A549 (cell line): ENCODE measurements at regions not wholly inside any gene's neighbourhood (a gene's known extent, or its start where the extent isn't known, plus 50 kb on each side); places are given as distances from the start of the nearest gene placed in this dataset.

Source experiments
- ATAC-seq, 2 experiments: fragments of 200-7000 bp in 1 of 2; fragments of >200 bp in 1 of 2; cut with Nextera tagmentation in 1 of 2; cut with Tn5 transposase in 1 of 2; 3 replicates each; pipeline versions ENCODE4 v1.8.0 to v1.9.1; 2018 to 2020; ENCODE audit warnings: mild to moderate bottlenecking in 1 of 2, moderate library complexity in 1 of 2
- CTCF ChIA-PET: fragments of 300-600 bp; sonication (Branson Sonifier 250); formaldehyde crosslinking; extraction: SDS; loops from one replicate; lab custom pipeline; 2021; ENCODE audit warnings: antibody characterized with exemption, inconsistent platforms; lab: Yijun Ruan, JAX
- POLR2A ChIA-PET: fragments of 350-600 bp; formaldehyde crosslinking; extraction: SDS; loops from one replicate; lab custom pipeline; 2021; ENCODE audit warnings: antibody characterized with exemption, inconsistent platforms; lab: Yijun Ruan, JAX
- DNase-seq, 2 experiments: peaks; one replicate each; pipeline versions ENCODE4 v3.0.0 to v3.0.0-alpha.2; 2011 to 2016; ENCODE audit warnings: low read depth in 1 of 2, low spot score in 1 of 2
- FAIRE-seq: peaks from 2 replicates; lab custom pipeline; 2011; peaks lifted over from hg19 to GRCh38; lab: Jason Lieb, UNC
- H3K27ac ChIP-seq, 2 experiments: fragments of >200 bp; sonication (Bioruptor Twin); formaldehyde crosslinking; 3 replicates each; pipeline ENCODE4 v1.5.1; 2016 to 2017
- H3K4me1 ChIP-seq: fragments of >200 bp; sonication (Bioruptor Twin); formaldehyde crosslinking; 3 replicates; pipeline ENCODE4 v1.6.1; 2016
- H3K4me2 ChIP-seq: fragments of >200 bp; sonication (Bioruptor Twin); formaldehyde crosslinking; 3 replicates; pipeline ENCODE4 v1.6.1; 2016
- H3K4me3 ChIP-seq: fragments of >200 bp; sonication (Bioruptor Twin); formaldehyde crosslinking; 3 replicates; pipeline ENCODE4 v1.5.1; 2016
- H3K9me3 ChIP-seq: fragments of >200 bp; sonication (Bioruptor Twin); formaldehyde crosslinking; 3 replicates; pipeline ENCODE4 v1.6.1; 2016
- BCL3 ChIP-seq: fragments of >200 bp; sonication (Bioruptor Twin); formaldehyde crosslinking; IDR thresholded peaks from 3 replicates; pipeline ENCODE4 v1.6.1; 2016
- BHLHE40 ChIP-seq: IDR thresholded peaks from 2 replicates; pipeline ENCODE4 v1.6.1; 2012; ENCODE audit warnings: low read depth, low read length, inconsistent platforms
- CHD2 ChIP-seq: fragments of 150-350 bp; IDR thresholded peaks from 2 replicates; pipeline ENCODE4 v1.6.1; 2014; ENCODE audit warnings: low read length; ENCODE audit not compliant: partially characterized antibody
- CHD4 ChIP-seq: fragments of 200-600 bp; sonication (generic); IDR thresholded peaks from 2 replicates; pipeline ENCODE4 v1.6.1; 2016; ENCODE audit warnings: antibody characterized with exemption, mild to moderate bottlenecking, borderline replicate concordance
- E2F6 ChIP-seq: IDR thresholded peaks from 2 replicates; pipeline ENCODE4 v1.6.1; 2012; ENCODE audit warnings: low read depth, borderline replicate concordance
- FOSB ChIP-seq: fragments of 250-450 bp; sonication (Bioruptor Pico); IDR thresholded peaks from 2 replicates; pipeline ENCODE4 v1.5.0; 2020; ENCODE audit warnings: mild to moderate bottlenecking, moderate library complexity
- FOXS1 ChIP-seq: fragments of 250-450 bp; sonication (Bioruptor Pico); IDR thresholded peaks from 2 replicates; pipeline ENCODE4 v1.5.0; 2020; ENCODE audit warnings: mild to moderate bottlenecking, moderate library complexity
- HDAC2 ChIP-seq: fragments of 200-600 bp; sonication (generic); IDR thresholded peaks from 2 replicates; pipeline ENCODE4 v1.6.1; 2016
- HEYL ChIP-seq: fragments of 250-450 bp; sonication (Bioruptor Pico); IDR thresholded peaks from 2 replicates; pipeline ENCODE4 v1.8.0; 2021; ENCODE audit warnings: mild to moderate bottlenecking, moderate library complexity
- HOXB5 ChIP-seq: fragments of 250-450 bp; sonication (Bioruptor Pico); IDR thresholded peaks from 2 replicates; pipeline ENCODE4 v1.5.0; 2020; ENCODE audit warnings: mild to moderate bottlenecking, moderate library complexity
- JUN ChIP-seq, 2 experiments: fragments of >200 bp; sonication (Bioruptor Twin); formaldehyde crosslinking; IDR thresholded peaks; 2 replicates in 1 of 2; 3 replicates in 1 of 2; pipeline ENCODE4 v1.6.1; 2016 to 2017
- JUNB ChIP-seq: fragments of >200 bp; sonication (Bioruptor Twin); formaldehyde crosslinking; IDR thresholded peaks from 2 replicates; pipeline ENCODE4 v1.6.1; 2016
- KDM1A ChIP-seq: fragments of 200-600 bp; sonication (generic); IDR thresholded peaks from 2 replicates; pipeline ENCODE4 v1.6.1; 2016; ENCODE audit warnings: low read depth, mild to moderate bottlenecking
- KDM5A ChIP-seq: fragments of 200-600 bp; sonication (generic); IDR thresholded peaks from 2 replicates; pipeline ENCODE4 v1.6.1; 2016; ENCODE audit warnings: antibody characterized with exemption, mild to moderate bottlenecking
- MAX ChIP-seq: IDR thresholded peaks from 2 replicates; pipeline ENCODE4 v1.6.1; 2012
- MYC ChIP-seq: IDR thresholded peaks from 2 replicates; pipeline ENCODE4 v1.6.1; 2012; ENCODE audit warnings: mild to moderate bottlenecking, inconsistent platforms, low read length, improper control_type of control experiment, borderline replicate concordance
- NPAS2 ChIP-seq: fragments of 250-450 bp; sonication (Bioruptor Pico); IDR thresholded peaks from 2 replicates; pipeline ENCODE4 v1.8.0; 2022; ENCODE audit warnings: mild to moderate bottlenecking, moderate library complexity, borderline replicate concordance
- NR3C1 ChIP-seq: fragments of >200 bp; sonication (Bioruptor Twin); formaldehyde crosslinking; IDR thresholded peaks from 3 replicates; pipeline ENCODE4 v1.6.1; 2017
- PBX3 ChIP-seq: IDR thresholded peaks from 2 replicates; pipeline ENCODE4 v1.6.1; 2012
- PHF8 ChIP-seq: fragments of 200-600 bp; sonication (generic); IDR thresholded peaks from 2 replicates; pipeline ENCODE4 v1.6.1; 2016; ENCODE audit warnings: low read depth, mild to moderate bottlenecking, antibody characterized with exemption, moderate library complexity, borderline replicate concordance
- POLR2AphosphoS2 ChIP-seq: conservative IDR thresholded peaks from 2 replicates; pipeline ENCODE4 v1.6.1; 2012; ENCODE audit warnings: low read length, improper control_type of control experiment, inconsistent platforms
- RAD21 ChIP-seq, 2 experiments: fragments of >200 bp in 1 of 2; sonication (Bioruptor Twin) in 1 of 2; formaldehyde crosslinking in 1 of 2; IDR thresholded peaks in 1 of 2; conservative IDR thresholded peaks in 1 of 2; 2 replicates in 1 of 2; 3 replicates in 1 of 2; pipeline ENCODE4 v1.6.1; 2012 to 2018; ENCODE audit warnings: inconsistent platforms in 1 of 2
- RCOR1 ChIP-seq: fragments of 150-350 bp; IDR thresholded peaks from 2 replicates; pipeline ENCODE4 v1.6.1; 2014; ENCODE audit warnings: antibody characterized with exemption, low read length, low read depth
- SMC3 ChIP-seq: fragments of >200 bp; sonication (Bioruptor Twin); formaldehyde crosslinking; IDR thresholded peaks from 3 replicates; pipeline ENCODE4 v1.6.1; 2018; ENCODE audit warnings: inconsistent platforms
- TP53 ChIP-seq: fragments of 250-450 bp; sonication (Bioruptor Pico); IDR thresholded peaks from 2 replicates; pipeline ENCODE4 v1.5.0; 2021; ENCODE audit warnings: mild to moderate bottlenecking, moderate library complexity
- WGBS: methylation state at CpG from one replicate; pipeline ENCODE4 v1.1.6; 2017; ENCODE audit errors: missing lambda C conversion rate; 5-methylcytosine and 5-hydroxymethylcytosine counted together
- TF ChIP-seq, protein P1 (sequence below): fragments of 200-600 bp; sonication (generic); IDR thresholded peaks from 2 replicates; pipeline ENCODE4 v1.6.1; 2016; ENCODE audit warnings: antibody characterized with exemption, mild to moderate bottlenecking, moderate library complexity

DNA sequence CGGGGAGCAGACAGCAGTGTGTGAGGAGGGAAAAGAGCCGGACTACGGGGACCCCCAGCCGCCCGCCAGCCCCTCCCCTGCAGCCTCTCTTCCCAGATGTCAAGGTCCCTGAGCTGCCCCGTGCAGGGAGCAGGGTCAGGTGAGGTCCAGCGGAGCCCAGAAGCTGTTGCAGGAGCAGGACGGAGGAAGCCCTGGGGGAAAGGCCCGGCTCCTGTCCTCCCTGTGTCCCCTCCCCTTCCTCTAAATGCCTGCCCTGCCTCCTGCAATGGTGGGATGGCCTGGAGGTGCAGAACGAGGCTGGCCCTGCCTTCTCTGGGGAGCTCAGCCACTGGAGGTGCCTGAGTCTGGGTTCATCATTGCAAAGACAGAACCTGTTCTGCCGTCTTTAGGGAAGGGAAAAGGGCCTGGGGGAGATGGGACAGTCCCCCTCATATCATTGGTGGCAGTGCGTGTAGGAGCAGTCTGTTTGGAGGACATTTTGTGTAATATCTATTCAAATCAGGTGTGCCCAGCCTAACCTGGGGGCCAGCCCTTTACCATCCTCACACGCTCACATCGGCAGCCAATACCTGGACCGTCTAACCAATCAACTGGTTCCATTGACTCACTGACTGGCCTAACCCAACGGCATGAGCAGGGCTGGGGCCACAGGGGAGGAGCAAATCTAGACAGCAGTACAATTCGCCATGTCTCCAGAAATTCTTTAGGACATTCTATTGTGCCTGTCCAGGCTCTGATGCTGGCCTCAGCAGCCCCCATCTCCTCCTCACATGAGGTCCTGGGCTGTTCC is 364.1 kb upstream of the SFSWAP start:
- POLR2A ChIA-PET = no interaction called here
- 56% methylated on average over 8 of the region's 17 CpGs for WGBS
- ATAC-seq = no peak; a peak in 1 of 6 replicates

DNA sequence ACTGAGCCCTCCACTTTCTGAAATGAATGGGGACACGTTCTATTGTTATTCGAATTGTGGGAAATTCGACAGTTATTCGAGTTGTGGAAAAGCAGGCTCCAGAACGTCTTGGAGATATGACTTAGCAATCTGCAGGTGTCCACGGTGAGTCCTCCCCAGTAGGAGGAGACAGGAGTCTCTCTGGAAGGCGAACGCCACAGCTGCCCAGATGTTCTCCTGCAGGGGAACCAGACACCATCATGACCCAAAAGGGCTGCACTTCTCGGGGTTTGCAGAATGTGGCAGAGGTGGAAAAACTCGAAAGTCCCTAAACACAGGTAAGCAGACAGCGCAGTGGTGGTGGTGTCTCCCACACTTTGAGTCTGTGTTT is 363.6 kb upstream of the SFSWAP start:
- POLR2A ChIA-PET = no interaction called here
- CTCF ChIA-PET = no interaction called here

More for the DNA sequence above, 364.1 kb upstream of the SFSWAP start:
- no peak for DNase-seq
- CTCF ChIA-PET = interaction anchor here (1.6 kb wide), 1 partner anchor 9 kb away, joined by 5 read pairs; no protein-coding TSS in a partner anchor
- no peak for TF ChIP-seq MAX
- no peak for TF ChIP-seq CHD2
- TF ChIP-seq PHF8 = no peak
- TF ChIP-seq TP53 = no peak
- no peak for TF ChIP-seq CHD4
- no peak for TF ChIP-seq FOXS1 (CRISPR knock-in tag)
- TF ChIP-seq RAD21 (conservative IDR thresholded peaks at IDR 0.05 in 1 of 2, IDR thresholded peaks at IDR 0.05 in 1 of 2) = no peak
- no peak for TF ChIP-seq KDM1A
- no peak for TF ChIP-seq JUN (IDR thresholded peaks at IDR 0.05)
- no peak for TF ChIP-seq E2F6
- TF ChIP-seq NR3C1 = no peak
- TF ChIP-seq FOSB = no peak
- TF ChIP-seq SMC3 = no peak
- no peak for TF ChIP-seq MYC
- H3K4me1 ChIP-seq = no peaks in the 10 kb centered on the region
- no peak for FAIRE-seq
- no peak overlapping the region for H3K4me3 ChIP-seq
- no peak overlapping the region for H3K27ac ChIP-seq
- no peak overlapping the region for H3K4me2 ChIP-seq
- H3K9me3 ChIP-seq = no peaks in the 10 kb centered on the region

GRCh38 chr12:131347732-131348131 is 363.2 kb upstream of the SFSWAP start:
- H3K4me2 ChIP-seq = no peak overlapping the region
- DNase-seq (no peak), FAIRE-seq (no peak), ATAC-seq (no peak)
- H3K27ac ChIP-seq = no peak overlapping the region
- no peaks in the 10 kb centered on the region for H3K4me1 ChIP-seq
- WGBS = 94% methylated on average over 7 of the region's 7 CpGs
- no peak overlapping the region for H3K4me3 ChIP-seq
- no peak for TF ChIP-seq POLR2AphosphoS2
- TF ChIP-seq JUNB = no peak
- TF ChIP-seq NPAS2 (CRISPR knock-in tag) = no peak
- TF ChIP-seq BCL3 = no peak
- no peak for TF ChIP-seq PHF8
- no peak for TF ChIP-seq HOXB5 (CRISPR knock-in tag)
- TF ChIP-seq KDM5A = no peak
- TF ChIP-seq HEYL (CRISPR knock-in tag) = no peak
- TF ChIP-seq PBX3 = no peak
- TF ChIP-seq FOSB = no peak
- no peak for TF ChIP-seq BHLHE40
- no peak for TF ChIP-seq CHD4
- no peak for TF ChIP-seq MYC
- no peak for TF ChIP-seq RCOR1
- TF ChIP-seq, all 56 proteins: peak for 0
- no peaks in the 10 kb centered on the region for H3K9me3 ChIP-seq
- ChIA-PET POLR2A (no interaction called here), CTCF (no interaction called here)

More for the DNA sequence above, 363.6 kb upstream of the SFSWAP start:
- ATAC-seq (no peak), FAIRE-seq (no peak), DNase-seq (no peak)
- H3K4me2 ChIP-seq = no peak overlapping the region
- no peak overlapping the region for H3K4me3 ChIP-seq
- TF ChIP-seq, protein P1, sequence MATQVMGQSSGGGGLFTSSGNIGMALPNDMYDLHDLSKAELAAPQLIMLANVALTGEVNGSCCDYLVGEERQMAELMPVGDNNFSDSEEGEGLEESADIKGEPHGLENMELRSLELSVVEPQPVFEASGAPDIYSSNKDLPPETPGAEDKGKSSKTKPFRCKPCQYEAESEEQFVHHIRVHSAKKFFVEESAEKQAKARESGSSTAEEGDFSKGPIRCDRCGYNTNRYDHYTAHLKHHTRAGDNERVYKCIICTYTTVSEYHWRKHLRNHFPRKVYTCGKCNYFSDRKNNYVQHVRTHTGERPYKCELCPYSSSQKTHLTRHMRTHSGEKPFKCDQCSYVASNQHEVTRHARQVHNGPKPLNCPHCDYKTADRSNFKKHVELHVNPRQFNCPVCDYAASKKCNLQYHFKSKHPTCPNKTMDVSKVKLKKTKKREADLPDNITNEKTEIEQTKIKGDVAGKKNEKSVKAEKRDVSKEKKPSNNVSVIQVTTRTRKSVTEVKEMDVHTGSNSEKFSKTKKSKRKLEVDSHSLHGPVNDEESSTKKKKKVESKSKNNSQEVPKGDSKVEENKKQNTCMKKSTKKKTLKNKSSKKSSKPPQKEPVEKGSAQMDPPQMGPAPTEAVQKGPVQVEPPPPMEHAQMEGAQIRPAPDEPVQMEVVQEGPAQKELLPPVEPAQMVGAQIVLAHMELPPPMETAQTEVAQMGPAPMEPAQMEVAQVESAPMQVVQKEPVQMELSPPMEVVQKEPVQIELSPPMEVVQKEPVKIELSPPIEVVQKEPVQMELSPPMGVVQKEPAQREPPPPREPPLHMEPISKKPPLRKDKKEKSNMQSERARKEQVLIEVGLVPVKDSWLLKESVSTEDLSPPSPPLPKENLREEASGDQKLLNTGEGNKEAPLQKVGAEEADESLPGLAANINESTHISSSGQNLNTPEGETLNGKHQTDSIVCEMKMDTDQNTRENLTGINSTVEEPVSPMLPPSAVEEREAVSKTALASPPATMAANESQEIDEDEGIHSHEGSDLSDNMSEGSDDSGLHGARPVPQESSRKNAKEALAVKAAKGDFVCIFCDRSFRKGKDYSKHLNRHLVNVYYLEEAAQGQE = no peak
- TF ChIP-seq HDAC2 = no peak
- no peaks in the 10 kb centered on the region for H3K4me1 ChIP-seq
- 53% methylated on average over 11 of the region's 11 CpGs for WGBS
- no peak overlapping the region for H3K27ac ChIP-seq
- H3K9me3 ChIP-seq = no peaks in the 10 kb centered on the region
